CD4-positive, alpha-beta T cell treated with Interferon alpha-2 for 1 hour (primary cell): ENCODE measurements at regions not wholly inside any gene's neighbourhood (a gene's known extent, or its start where the extent isn't known, plus 50 kb on each side); places are given as distances from the start of the nearest gene placed in this dataset.
"Not testable (repeated sequence)": the region's sequence is repeated elsewhere in the genome, so short reads cannot be mapped to it uniquely, and the experiment has no call there.

Experiments
- DNase-seq, 2 donors: peaks; one replicate each; pipeline ENCODE4 v3.0.0-alpha.2; 2020 to 2022

- no peak for DNase-seq
These were observed 68.2 kb upstream of the VGLL4 start for GRCh38 chr3:11711876-11712275.

- DNase-seq, result no peak
These were observed 66.1 kb upstream of the VGLL4 start for GRCh38 chr3:11709782-11710181.

GRCh38 chr3:11707084-11707483, 63.4 kb upstream of the VGLL4 start:
- DNase-seq, result not testable (repeated sequence)

- DNase-seq, result no peak
These were observed 62.9 kb upstream of the VGLL4 start for GRCh38 chr3:11706604-11707003.

GRCh38 chr3:11705049-11705448, 61.3 kb upstream of the VGLL4 start:
- DNase-seq, result no peak

GRCh38 chr3:11703146-11703545, 59.4 kb upstream of the VGLL4 start:
- no peak for DNase-seq

GRCh38 chr3:11699083-11699427, 55.3 kb upstream of the VGLL4 start:
- no peak for DNase-seq

- no peak for DNase-seq
These were observed 54.8 kb upstream of the VGLL4 start for GRCh38 chr3:11698326-11699082.

GRCh38 chr3:11697701-11698100, 54.0 kb upstream of the VGLL4 start:
- no peak for DNase-seq

GRCh38 chr3:11696054-11696453, 52.3 kb upstream of the VGLL4 start:
- no peak for DNase-seq
